Neural cell (in vitro differentiated cells): ENCODE measurements at regions not wholly inside any gene's neighbourhood (a gene's known extent, or its start where the extent isn't known, plus 50 kb on each side); places are given as distances from the start of the nearest gene placed in this dataset.

Source experiments
- EP300 ChIP-seq: fragments of 450-650 bp; conservative IDR thresholded peaks from 2 replicates; pipeline ENCODE4 v1.6.1; 2014; ENCODE audit warnings: antibody characterized with exemption, mild to moderate bottlenecking, moderate library complexity; ENCODE audit not compliant: poor library complexity, severe bottlenecking
- EZH2 ChIP-seq: fragments of 200-600, 300-800 bp; shearing (Covaris generic), sonication (generic); IDR thresholded peaks from 2 replicates; pipeline ENCODE4 v1.6.1; 2014; ENCODE audit warnings: antibody characterized with exemption, low read length, borderline replicate concordance, mild to moderate bottlenecking; ENCODE audit not compliant: insufficient read depth, poor library complexity, severe bottlenecking
- MXI1 ChIP-seq: fragments of 450-650 bp; conservative IDR thresholded peaks from 2 replicates; pipeline ENCODE4 v1.6.1; 2014; ENCODE audit warnings: antibody characterized with exemption, mild to moderate bottlenecking; ENCODE audit not compliant: poor library complexity, severe bottlenecking
- POLR2AphosphoS5 ChIP-seq: IDR thresholded peaks from 2 replicates; pipeline ENCODE4 v1.6.1; 2012
- RAD21 ChIP-seq: fragments of 450-650 bp; conservative IDR thresholded peaks from 2 replicates; pipeline ENCODE4 v1.6.1; 2014; ENCODE audit warnings: antibody characterized with exemption, mild to moderate bottlenecking, moderate library complexity
- SMC3 ChIP-seq: fragments of 450-650 bp; conservative IDR thresholded peaks from 2 replicates; pipeline ENCODE4 v1.6.1; 2014; ENCODE audit warnings: antibody characterized with exemption, mild to moderate bottlenecking, moderate library complexity; ENCODE audit not compliant: poor library complexity
- TAF1 ChIP-seq: IDR thresholded peaks from 2 replicates; pipeline ENCODE4 v1.6.1; 2012; ENCODE audit warnings: low read depth
- TF ChIP-seq, protein P1 (sequence below): fragments of 450-650 bp; IDR thresholded peaks from 2 replicates; pipeline ENCODE4 v1.5.1; 2014; ENCODE audit warnings: antibody characterized with exemption, mild to moderate bottlenecking, moderate library complexity; ENCODE audit not compliant: poor library complexity, severe bottlenecking
- TF ChIP-seq, protein P2 (sequence below): IDR thresholded peaks from 2 replicates; pipeline ENCODE4 v1.6.1; 2012; ENCODE audit warnings: borderline replicate concordance

DNA sequence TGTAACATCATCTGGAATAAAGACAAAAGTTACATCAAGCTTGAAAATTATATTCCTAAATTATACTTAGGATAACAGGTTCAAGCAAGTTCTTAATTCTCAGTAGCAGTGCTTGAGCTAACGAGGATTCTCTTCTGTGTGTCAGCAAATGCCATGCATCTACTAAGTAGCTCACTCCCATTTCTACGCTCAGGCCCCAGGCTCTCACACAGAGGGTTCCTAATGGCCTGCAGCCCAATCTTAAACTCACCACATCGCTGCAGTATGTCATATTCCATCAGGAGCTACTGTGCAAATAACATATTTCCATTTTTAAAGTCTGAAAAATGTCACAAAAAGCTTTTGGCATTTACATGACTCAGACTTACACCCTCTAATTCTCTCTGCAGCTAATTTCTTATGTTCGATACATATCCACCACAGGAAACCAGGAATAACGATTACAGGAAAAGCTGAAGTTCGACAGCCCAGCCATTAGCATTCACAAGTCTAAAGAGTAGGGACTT lies 474.8 kb downstream of the EFNA5 start:
- TF ChIP-seq, protein P1, sequence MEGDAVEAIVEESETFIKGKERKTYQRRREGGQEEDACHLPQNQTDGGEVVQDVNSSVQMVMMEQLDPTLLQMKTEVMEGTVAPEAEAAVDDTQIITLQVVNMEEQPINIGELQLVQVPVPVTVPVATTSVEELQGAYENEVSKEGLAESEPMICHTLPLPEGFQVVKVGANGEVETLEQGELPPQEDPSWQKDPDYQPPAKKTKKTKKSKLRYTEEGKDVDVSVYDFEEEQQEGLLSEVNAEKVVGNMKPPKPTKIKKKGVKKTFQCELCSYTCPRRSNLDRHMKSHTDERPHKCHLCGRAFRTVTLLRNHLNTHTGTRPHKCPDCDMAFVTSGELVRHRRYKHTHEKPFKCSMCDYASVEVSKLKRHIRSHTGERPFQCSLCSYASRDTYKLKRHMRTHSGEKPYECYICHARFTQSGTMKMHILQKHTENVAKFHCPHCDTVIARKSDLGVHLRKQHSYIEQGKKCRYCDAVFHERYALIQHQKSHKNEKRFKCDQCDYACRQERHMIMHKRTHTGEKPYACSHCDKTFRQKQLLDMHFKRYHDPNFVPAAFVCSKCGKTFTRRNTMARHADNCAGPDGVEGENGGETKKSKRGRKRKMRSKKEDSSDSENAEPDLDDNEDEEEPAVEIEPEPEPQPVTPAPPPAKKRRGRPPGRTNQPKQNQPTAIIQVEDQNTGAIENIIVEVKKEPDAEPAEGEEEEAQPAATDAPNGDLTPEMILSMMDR = no peak
- no peak for TF ChIP-seq POLR2AphosphoS5
- no peak for TF ChIP-seq MXI1
- no peak for TF ChIP-seq TAF1
- no peak for TF ChIP-seq EZH2
- TF ChIP-seq, protein P2, sequence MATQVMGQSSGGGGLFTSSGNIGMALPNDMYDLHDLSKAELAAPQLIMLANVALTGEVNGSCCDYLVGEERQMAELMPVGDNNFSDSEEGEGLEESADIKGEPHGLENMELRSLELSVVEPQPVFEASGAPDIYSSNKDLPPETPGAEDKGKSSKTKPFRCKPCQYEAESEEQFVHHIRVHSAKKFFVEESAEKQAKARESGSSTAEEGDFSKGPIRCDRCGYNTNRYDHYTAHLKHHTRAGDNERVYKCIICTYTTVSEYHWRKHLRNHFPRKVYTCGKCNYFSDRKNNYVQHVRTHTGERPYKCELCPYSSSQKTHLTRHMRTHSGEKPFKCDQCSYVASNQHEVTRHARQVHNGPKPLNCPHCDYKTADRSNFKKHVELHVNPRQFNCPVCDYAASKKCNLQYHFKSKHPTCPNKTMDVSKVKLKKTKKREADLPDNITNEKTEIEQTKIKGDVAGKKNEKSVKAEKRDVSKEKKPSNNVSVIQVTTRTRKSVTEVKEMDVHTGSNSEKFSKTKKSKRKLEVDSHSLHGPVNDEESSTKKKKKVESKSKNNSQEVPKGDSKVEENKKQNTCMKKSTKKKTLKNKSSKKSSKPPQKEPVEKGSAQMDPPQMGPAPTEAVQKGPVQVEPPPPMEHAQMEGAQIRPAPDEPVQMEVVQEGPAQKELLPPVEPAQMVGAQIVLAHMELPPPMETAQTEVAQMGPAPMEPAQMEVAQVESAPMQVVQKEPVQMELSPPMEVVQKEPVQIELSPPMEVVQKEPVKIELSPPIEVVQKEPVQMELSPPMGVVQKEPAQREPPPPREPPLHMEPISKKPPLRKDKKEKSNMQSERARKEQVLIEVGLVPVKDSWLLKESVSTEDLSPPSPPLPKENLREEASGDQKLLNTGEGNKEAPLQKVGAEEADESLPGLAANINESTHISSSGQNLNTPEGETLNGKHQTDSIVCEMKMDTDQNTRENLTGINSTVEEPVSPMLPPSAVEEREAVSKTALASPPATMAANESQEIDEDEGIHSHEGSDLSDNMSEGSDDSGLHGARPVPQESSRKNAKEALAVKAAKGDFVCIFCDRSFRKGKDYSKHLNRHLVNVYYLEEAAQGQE = no peak
- no peak for TF ChIP-seq EP300
- no peak for TF ChIP-seq RAD21
- no peak for TF ChIP-seq SMC3
